Stimulated activated CD4-positive, alpha-beta T cell treated with anti-CD3 and anti-CD28 coated beads, Interleukin-2, amount 100 ng/mL, for 4 hours (primary cell): ENCODE measurements at regions not wholly inside any gene's neighbourhood (a gene's known extent, or its start where the extent isn't known, plus 50 kb on each side); places are given as distances from the start of the nearest gene placed in this dataset.

Source experiments
- DNase-seq: peaks from one replicate; pipeline ENCODE4 v3.0.0-alpha.2; 2020; ENCODE audit warnings: low read depth

DNA sequence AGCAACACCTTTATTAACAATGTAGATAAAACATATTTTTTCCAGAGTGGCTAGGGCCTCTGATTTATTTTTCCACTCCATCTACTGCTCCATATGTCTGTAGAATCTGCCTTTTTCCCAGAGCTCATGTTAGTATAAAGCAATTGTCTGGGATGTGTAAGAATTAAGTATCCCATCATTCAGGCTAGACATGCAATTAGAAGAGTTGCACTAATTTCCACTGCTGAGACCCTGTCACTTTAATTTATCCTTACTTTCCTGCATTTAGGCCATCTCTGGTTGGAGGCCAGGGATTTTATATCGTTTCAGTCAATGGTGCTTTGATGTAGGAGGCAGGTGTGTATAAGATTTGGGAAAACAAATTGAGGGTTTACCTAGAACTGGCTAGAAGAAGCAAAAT is 286.1 kb upstream of the POU3F2 start:
- DNase-seq = no peak

DNA sequence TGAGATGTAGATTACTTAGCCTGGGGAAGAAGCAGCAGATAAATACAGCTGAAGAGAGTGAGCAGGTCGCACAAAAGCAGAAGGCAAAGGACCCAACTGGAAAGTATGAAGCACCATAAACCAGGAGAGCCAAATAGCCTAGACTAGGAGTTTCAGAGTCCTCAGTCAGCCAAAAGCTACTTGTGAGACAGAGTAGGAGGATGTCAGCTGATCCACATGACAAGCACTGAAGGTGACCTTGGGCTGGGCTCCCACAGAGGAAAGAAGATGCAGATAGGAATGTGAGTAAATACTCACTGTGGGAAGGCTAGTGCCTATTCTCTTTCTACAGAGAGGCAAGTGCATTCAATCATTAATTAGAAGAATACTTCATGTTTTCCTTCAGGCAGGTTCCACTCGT is 274.0 kb upstream of the POU3F2 start:
- DNase-seq = no peak

DNA sequence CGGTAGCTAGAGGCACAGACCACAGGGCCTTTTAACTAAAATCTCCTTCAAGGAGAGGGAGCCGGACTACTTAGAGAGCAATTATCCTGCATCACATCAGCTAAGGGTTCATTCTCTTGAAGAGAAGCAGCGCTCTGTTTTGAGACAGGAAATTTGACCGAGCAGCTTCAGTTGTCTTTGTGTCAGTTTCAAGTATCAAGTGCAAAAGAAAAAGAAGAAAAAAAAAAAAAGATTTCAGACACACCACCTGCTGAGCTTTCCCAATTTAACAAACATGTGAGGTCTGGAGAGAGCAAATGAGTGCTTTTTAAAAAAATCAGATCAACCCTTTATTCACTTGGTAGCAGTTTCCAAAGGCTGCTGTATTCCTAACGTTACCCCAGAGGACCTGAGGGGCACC is 273.5 kb upstream of the POU3F2 start:
- DNase-seq = no peak

DNA sequence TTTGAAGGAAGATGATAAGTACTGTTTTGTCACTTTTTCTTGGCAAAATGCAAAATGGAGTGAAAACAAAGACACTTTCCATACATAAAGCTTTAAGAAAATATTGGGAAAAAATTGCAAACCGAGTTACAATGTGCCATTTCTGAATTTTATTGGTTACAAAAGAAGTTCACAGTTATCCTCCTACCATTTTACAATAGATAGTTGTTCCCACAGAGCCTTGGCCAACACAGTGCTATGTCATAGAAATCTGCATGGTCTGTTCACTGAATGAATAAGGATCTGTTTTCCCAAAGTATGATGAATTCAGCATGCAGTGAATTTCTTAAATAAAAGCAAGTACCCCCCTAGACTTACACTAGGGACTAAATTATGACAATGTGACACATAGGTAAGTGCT is 268.2 kb upstream of the POU3F2 start:
- no peak for DNase-seq

DNA sequence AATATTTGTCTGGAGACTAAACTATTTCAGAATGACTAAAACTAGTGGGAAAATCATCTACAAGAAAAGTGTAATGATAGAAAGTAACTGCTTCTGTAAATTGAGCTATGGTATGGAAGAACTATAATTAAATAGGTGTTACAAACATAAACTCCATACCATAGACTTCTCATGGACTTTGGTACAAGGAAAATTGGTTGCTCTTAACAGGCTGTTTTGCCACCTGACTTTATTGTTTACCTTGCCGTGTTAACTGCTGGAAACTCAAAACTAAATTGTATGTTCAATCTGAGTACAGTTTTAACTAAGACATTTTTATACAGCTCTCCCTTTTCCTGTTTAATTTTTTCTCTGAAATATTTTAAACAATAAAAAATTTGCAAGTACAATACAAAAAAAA is 261.8 kb upstream of the POU3F2 start:
- no peak for DNase-seq

DNA sequence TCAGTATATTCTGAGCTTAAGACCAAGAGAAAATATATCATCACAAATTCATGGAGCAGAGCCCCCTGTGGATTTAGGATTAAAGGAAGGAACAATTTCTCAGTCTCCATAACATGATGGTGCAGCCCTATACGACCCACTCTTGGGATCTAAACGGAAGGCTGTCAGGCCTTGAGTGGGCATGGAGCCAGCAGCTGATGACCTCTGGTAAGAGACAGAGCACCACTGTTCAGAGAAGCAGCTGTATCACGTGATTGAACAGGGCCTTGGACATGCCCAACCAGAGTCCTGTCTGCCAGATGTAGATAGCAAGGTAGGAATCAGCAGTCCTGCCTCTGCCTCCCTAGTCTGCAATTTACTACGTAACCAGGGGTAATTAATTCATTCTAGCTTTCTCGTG is 259.4 kb upstream of the POU3F2 start:
- DNase-seq = no peak

DNA sequence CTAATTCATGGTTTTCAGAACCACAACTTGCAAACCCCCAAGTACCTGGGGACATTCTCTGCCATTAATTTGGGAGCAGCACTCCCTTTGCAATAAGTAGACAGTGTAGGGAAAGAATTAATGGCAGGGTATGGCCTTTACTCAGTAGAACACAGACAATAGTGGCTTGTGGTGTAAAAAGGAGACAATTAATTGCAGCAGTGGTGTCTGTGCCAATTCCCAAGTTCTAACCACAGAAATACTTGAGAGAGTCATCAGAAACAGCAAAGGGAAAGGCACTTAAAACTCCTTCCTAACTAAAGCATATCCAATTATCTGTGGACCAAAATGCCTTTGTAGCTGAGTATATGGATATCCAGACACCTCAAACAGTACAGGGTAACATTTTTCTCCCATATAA is 257.6 kb upstream of the POU3F2 start:
- DNase-seq = no peak

DNA sequence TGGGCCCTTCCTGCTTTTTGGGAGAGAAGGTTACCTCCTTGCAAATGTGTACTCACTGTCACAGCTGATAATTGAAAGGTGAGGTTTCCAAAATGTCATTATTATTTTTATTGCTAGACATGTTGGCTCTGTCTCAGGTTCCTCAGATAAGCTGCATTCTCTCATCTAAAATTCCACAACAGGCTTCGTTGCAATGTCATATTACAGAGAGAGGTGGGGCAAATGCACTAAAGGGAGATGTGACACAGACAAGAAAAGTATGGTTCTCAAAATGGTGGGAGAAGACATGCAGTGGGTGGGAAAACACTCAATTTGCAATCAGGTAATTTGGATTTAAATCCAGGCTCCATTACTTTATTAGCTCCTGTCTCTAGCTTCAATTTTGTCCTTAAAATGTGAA is 256.4 kb upstream of the POU3F2 start:
- DNase-seq = no peak

DNA sequence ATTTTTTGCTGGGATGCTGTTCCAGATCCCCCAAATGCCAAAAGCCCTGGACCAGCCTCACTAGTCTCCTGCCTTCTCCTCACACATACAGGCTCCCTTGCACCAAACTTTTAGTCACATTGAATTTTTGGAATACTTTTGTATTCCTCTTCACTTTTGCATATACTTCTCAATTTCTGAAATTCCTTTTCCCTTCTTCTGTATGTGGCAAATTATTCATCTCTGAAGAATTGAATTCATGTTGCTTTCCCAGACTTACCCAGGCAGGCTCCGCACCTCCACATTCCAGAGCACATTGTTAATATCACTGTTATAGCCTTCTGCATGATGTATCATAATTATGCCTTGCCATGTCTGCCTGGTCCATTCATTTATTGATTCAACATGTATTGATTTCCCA is 255.3 kb upstream of the POU3F2 start:
- no peak for DNase-seq

DNA sequence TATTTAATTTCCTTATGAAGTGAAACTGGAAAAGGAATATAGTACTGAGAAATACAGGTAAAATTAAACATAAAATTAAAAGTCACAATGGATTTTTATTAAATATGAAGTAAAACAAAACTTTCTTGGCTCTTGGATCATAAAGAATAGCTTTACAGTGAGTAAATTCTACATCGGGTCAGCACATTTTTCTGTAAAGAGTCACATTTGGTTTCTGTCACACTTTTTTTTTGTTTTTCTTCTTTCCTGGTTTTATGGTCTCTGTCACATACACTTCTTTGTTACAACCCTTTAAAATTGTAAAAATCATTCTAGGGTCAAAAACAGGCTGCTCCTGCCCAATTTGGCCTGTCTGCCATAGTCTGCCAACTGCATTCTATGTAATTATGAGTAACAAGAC is 254.4 kb upstream of the POU3F2 start:
- no peak for DNase-seq

DNA sequence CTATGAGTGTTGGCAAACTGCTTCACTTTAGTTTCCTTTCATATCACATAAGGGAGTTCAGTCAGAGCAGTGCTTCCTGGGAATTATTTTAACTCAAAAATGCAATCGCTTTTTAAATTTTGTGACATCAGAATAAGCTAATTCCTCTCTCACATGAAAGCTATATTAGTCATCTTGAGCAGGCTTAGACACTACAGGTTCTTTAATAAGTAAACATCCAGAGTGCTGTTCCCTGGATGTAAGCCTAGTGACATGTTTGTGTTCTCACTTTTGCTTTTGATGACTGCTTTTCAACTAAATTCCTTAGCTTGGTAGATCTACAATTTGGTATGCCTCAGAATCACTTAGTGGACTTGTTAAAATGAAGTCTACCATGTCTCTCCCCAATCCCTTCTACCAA is 252.7 kb upstream of the POU3F2 start:
- no peak for DNase-seq

DNA sequence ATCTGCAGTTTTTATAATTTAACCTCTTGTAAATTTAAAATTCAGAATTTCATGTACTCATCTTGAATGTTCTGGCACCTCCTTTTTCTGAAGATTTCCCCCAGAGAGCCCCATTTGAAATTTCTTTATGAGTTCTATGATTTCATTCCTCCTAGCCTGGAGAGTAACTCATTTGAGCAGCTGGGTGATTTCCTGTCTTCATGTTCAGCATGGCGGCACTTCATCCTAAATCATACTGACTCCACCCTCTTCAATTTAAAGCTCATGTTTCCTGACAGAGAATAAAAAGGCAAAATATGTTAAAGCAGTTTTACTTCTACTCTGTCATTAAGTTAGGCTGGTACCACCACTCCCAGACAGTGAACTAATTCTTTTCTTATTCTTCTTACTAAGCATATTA is 250.9 kb upstream of the POU3F2 start:
- DNase-seq = no peak

DNA sequence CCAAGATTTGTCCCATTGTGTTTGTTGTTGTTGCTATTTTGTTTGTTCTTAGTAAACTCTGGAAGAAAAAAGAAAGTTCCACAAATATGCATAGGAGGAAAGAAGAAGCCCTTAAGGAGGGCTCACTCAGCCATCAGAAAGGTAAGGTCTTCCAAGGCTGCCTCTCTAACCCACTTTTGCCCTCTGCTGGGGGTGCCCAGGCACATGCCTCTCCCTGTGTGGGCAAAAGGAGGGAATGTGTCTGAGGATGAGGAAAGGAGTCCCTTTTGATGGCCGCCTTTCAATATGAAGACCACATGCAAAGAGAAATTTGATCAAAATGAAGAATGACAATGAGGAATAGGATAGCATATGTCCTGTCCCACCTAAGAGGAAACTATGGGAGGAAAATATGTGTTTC is 248.2 kb upstream of the POU3F2 start:
- DNase-seq = no peak

DNA sequence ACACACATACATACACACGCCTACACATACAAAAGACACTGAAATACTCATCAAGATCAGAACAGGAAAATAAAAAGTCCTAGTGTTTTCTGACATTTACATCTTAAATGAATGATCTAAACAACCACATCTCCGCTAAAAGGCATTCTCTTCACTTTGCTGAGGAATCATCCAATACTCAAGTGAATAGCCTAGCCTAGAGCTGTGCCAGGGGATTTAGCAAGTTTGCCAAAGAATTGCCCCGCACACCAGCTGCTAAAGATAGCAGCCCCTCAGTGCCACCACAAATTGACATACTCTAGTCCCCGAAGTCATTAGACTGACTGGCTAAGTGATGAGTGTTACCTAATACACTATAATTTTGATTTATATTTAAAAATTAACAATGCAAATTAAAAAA is 246.8 kb upstream of the POU3F2 start:
- DNase-seq = no peak

DNA sequence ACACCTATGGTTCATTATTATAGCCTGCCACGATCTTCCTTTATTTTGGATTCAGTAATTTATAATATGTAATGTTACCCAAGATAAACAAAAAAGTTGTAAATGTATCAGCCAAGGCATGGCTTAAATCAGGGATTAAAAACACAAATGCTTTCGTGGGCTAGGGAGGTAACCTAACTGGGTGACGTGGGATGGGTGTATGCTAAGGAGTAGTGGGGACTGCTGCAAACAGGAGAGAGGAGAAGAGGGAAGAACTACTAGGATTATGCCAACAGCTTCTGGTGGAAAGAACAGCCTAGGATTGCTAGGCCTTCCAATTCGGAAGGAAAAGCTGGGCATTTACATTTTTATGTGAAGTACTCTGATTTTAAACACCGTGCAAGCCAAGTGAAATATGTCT is 244.8 kb upstream of the POU3F2 start:
- DNase-seq = no peak

DNA sequence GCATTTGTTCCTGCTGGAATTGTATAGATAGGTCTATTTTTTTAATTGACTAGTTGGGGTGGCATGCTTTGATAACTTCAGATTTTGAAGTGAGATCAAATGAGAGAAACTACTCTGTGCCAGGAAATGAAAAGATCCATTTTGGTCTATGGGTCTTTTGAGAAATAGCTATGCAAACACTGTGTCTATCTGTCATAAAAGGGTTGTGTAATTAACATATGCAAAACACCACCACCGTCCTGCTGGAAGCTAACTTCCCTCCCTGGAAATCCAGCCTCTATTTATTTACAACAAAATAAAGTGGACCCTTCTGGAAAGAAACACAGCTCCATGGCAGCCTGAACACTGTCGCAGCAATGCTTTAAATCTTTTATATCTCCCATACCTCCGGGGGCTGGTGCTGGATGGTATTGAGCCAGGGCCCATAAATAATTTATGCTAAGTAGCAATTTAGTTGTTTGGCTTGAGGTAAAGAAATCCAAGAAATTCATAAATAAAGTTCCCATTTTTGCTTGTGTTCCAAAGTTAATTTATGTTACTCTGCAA is 244.2 kb upstream of the POU3F2 start:
- DNase-seq = no peak

DNA sequence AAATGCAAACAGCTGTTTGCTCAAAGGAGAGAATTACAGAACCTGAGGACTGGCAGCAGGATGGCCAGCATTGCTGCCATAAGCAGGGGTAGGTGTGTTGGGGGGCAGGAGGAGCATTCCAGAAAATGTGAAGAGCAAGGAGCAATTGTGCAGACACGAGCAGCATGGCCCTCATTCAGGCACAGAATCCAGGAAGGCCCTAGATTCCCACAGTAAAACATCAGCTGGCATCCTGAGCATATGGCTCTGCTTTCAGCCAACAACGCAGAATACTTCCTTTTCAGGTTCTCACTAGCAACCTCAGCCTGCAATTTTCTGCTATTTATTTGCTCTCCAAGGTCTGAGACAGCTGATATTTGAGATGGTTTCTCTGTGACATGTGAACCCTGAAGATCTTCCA is 243.4 kb upstream of the POU3F2 start:
- no peak for DNase-seq

DNA sequence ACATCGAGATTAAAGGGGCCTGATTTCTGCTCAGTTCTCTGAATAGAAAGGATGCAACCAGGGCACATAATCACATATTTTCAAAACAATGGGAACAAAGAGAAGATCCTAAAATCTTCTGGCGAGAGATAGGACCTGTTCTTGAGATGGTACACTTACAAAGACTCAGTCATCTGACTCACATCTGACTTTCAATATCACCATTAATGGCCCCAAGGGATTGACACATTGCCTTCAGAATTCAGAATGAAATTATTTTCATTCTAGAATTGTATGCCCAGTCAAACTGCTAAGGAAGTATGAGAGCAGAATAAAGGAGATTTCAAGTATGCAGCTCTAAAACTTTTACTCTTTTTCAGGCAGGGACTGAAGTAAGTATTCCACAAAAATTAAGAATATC is 240.7 kb upstream of the POU3F2 start:
- DNase-seq = no peak

DNA sequence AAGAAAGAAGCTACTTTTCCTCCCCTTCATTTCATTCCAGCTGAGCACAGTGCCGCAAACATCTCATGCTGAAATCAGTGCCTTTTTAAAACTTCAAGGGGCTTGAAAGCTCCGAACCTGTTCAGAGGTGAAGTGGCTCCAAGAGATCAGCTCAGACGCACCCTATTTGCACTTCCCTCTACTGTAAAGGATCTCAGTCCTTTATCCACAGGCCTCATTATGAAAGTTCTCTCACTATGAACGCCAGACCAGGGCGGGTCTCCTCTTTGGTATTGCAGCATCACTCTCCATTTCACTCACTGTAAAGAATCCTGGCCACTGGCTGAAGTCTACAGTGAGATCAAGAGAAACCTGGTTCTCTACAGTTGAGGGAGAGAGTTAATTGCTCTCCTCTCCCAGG is 232.7 kb upstream of the POU3F2 start:
- no peak for DNase-seq

DNA sequence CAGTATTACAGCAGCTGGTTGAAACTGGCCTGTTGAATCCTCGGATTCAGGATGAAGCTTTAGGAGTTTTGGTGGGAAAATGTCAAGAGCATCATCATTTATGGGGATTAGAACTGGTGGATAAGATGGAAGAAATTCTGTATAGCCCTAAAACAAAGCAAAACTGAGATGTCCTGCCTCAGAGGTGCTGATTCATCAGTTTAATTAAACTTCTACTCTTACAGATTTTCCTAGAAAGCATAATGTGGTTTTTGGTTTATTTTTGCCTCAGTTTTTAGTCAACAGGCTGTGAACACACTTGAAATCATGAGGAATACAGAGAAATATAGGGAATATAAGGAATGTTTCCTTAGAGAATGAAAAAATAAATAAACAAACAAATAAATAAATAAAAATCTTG is 228.7 kb upstream of the POU3F2 start:
- no peak for DNase-seq

DNA sequence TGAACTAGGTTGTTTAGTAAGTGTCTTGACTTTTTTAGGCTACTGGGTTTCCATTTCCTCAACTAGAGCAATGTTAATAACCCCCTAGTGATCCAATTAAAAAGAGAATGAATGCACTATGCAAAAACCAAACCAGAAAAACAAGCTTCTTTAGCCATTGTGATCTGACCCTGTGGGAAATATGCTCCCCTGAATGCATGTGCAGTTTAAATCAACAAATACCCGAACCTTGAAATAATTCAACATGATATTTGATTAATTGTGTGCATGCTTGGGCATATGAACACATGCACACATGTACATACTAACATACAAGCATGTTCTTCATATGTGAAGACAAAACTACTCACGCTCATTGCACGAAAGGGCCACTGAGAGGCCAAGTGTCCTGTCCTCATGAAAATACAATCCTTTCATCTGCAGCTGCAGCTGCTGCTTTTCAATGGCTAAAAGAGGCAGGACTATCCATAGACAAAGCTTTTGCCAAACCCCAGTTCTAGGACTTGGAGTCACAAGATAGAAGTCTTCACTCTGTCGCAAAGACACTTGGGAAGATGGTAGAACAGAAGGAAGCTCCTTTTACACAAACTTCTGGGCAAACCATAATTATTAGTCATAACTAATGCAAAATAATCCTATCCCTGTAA is 207.1 kb upstream of the POU3F2 start:
- no peak for DNase-seq

DNA sequence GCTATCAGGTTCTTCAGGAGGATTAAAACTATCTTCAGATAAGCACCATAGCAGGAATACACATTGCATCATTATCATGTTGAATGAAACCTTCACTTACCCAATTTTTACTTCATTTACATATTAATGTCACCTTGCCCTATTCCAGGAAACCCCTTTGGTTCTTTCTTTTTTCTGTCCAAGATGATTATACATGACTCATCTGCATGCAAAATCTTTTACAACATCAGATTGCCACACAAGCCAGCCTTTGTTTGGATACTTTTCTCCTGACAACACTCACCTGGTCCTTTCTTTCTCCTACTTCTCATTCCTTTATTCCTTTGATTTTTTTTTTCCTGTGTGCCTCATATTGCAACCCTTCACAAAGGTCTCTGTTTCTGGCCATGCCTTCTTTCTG is 200.5 kb upstream of the POU3F2 start:
- no peak for DNase-seq

DNA sequence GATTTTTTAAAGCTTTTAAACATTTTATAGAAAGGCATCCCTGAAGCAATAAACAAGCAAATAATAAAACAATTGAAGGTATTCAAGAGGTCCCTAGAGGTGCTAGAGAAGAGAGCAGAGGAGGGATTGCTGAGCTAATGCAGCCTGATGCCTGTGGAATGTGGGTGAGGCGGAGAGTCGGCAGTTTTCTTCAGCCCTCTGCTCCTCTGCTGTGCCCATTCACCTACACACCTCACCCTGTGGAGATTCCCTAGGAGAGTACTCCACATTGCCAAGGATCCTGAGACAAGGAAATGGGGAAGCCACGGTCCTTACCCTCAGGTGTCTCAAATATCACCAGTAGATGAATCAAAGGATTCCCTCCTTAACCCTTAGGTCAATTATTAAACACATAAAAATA is 199.8 kb upstream of the POU3F2 start:
- no peak for DNase-seq

DNA sequence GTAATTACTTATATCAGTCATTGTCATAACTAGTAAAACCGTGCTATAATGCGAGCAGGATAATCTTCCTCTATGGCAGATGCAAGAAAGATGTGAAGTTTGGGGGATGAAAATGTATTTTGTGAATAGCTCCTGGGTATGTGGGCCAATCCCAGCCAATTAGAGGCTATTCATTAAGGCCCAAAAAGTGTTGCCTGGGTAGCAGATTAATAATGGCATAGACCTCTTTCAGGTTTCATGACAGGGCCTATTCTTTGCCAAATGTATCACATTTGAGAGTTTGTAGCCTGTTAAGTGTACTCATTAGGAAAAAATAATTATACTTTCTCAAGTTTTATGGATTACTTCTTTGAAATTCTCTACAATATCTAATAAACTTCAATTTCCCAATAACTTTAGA is 199.2 kb upstream of the POU3F2 start:
- DNase-seq = no peak

DNA sequence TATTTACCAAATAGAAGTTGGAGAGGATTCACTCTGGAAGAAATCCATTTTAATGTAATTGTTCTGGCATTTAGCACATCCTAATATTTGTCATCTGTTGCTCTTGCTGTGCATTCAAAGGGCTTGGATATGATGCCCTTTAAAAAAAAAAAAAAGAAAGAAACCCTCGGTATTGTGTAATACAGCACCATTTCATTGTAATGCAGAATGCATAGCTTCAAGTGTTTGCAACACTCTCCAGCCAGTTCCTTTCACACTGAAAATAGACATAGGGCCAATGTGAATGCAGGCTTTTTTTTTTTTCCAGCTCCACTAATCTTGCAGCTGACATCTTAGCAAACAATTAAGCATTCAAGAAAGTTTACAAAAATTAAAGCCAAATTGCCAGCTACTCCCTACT is 197.4 kb upstream of the POU3F2 start:
- DNase-seq = no peak
